AG09309 (cell line): ENCODE measurements at regions not wholly inside any gene's neighbourhood (a gene's known extent, or its start where the extent isn't known, plus 50 kb on each side); places are given as distances from the start of the nearest gene placed in this dataset.

Experiments used
- DNase-seq: peaks from one replicate; pipeline ENCODE4 v3.0.0-alpha.2; 2010; ENCODE audit warnings: low read depth
- H3K4me3 ChIP-seq: 2 replicates; pipeline ENCODE4 v1.5.1; 2011; ENCODE audit warnings: mild to moderate bottlenecking, low read depth, low read length, moderate library complexity; ENCODE audit not compliant: control insufficient read depth
- CTCF ChIP-seq: IDR thresholded peaks from 2 replicates; pipeline ENCODE4 v1.5.1; 2011; ENCODE audit warnings: mild to moderate bottlenecking, low read depth, low read length, inconsistent platforms; ENCODE audit not compliant: insufficient read depth, control insufficient read depth; ENCODE audit errors: missing control alignments

GRCh38 chr7:106781007-106781406 lies 84.1 kb upstream of the PIK3CG start:
- no peak for TF ChIP-seq CTCF
- DNase-seq = no peak
- no peak overlapping the region for H3K4me3 ChIP-seq

- TF ChIP-seq CTCF = no peak
- no peak overlapping the region for H3K4me3 ChIP-seq
- no peak for DNase-seq
Observed at GRCh38 chr7:106781828-106782544, 83.1 kb upstream of the PIK3CG start.

GRCh38 chr7:106783286-106783685 lies 81.8 kb upstream of the PIK3CG start:
- no peak for DNase-seq
- no peak for TF ChIP-seq CTCF
- no peak overlapping the region for H3K4me3 ChIP-seq

- TF ChIP-seq CTCF = no peak
- no peak for DNase-seq
- no peak overlapping the region for H3K4me3 ChIP-seq
Observed at GRCh38 chr7:106788637-106789036, 76.4 kb upstream of the PIK3CG start.

GRCh38 chr7:106791526-106791925 lies 73.6 kb upstream of the PIK3CG start:
- H3K4me3 ChIP-seq = no peak overlapping the region
- no peak for TF ChIP-seq CTCF
- no peak for DNase-seq

GRCh38 chr7:106792233-106792926 lies 72.7 kb upstream of the PIK3CG start:
- TF ChIP-seq CTCF = no peak
- H3K4me3 ChIP-seq = no peak overlapping the region
- no peak for DNase-seq
